IMR-90 (cell line): ENCODE measurements at regions not wholly inside any gene's neighbourhood (a gene's known extent, or its start where the extent isn't known, plus 50 kb on each side); places are given as distances from the start of the nearest gene placed in this dataset.

Experiments
- CTCF ChIP-seq: conservative IDR thresholded peaks from 2 replicates; pipeline ENCODE4 v1.5.1; 2012; ENCODE audit warnings: mild to moderate bottlenecking, low read depth, low read length, improper control_type of control experiment
- POLR2A ChIP-seq: IDR thresholded peaks from 2 replicates; pipeline ENCODE4 v1.6.1; 2012; ENCODE audit warnings: mild to moderate bottlenecking, low read depth, low read length
- RFX5 ChIP-seq: IDR thresholded peaks from 2 replicates; pipeline ENCODE4 v1.8.0; 2012; ENCODE audit warnings: low read depth, mild to moderate bottlenecking, low read length, moderate library complexity
- USF2 ChIP-seq: fragments of 150-350 bp; IDR thresholded peaks from 2 replicates; pipeline ENCODE4 v1.6.1; 2017; ENCODE audit warnings: mild to moderate bottlenecking, antibody characterized with exemption, low read length, low read depth

GRCh38 chr4:29199025-29199424 is 1521.1 kb upstream of the PCDH7 start:
- no peak for TF ChIP-seq CTCF
- no peak for TF ChIP-seq RFX5
- TF ChIP-seq POLR2A = no peak
- TF ChIP-seq USF2 = no peak
